ENCODE measurements at regions not wholly inside any gene's neighbourhood (a gene's known extent, or its start where the extent isn't known, plus 50 kb on each side); places are given as distances from the start of the nearest gene placed in this dataset.

GRCh38 chr1:204760757-204761156 lies 75.2 kb upstream of the LRRN2 start:
- intact Hi-C loops (cut with DNase I; ENCODE audit: low total_unique reads), result loop anchor here (10.0 kb wide), 1 partner anchor 196 kb away; no protein-coding TSS in a partner anchor
- TF ChIP-seq POLR2A (IDR thresholded peaks at IDR 0.05), result no peak
- H3K9me3 ChIP-seq, result no peaks in the 10 kb centered on the region

DNA sequence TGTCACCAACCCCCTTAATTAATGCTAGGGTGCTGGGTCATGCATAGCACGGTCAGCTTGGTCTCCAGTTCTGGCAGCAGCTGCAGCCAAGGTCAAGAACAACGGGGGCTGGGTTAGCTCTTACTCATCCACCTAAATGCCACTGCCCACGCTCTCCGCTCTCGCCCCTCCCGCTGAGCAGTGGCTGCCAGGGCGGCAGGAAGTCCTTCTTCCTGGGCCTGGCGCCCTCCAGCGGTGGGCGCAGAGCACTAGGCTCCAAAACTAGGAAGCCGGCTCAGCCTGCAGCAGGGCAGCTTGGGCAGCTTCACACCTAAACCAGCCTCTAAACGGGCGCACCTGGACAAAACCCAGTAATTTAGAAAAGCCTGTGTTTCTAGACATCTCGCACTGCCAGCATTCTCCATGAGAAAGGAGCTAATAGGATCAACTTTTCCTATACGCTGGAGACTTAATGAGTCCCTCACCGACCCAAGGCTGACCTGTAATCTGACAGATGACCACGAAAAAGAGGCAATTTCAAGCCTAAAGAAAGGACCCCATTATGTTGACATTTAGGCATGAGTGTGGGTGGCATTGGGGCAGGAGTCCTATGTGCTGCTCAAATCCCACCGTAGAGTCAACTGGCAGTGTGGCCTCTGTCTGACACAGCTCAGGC lies 78.4 kb upstream of the LRRN2 start:
- Histone ChIP-seq H3K27ac (no peak overlapping the region), H3K4me3 (no peak overlapping the region), H3K9me3 (no peaks in the 10 kb centered on the region), H3K27me3 (no peaks in the 10 kb centered on the region), H3K36me3 (no peaks in the 10 kb centered on the region), H3K4me1 (peaks cover 4 to 5% of the 10 kb centered on the region in 2 donors)
- no peak for TF ChIP-seq POLR2A (IDR thresholded peaks at IDR 0.05)
- TF ChIP-seq, protein P1, sequence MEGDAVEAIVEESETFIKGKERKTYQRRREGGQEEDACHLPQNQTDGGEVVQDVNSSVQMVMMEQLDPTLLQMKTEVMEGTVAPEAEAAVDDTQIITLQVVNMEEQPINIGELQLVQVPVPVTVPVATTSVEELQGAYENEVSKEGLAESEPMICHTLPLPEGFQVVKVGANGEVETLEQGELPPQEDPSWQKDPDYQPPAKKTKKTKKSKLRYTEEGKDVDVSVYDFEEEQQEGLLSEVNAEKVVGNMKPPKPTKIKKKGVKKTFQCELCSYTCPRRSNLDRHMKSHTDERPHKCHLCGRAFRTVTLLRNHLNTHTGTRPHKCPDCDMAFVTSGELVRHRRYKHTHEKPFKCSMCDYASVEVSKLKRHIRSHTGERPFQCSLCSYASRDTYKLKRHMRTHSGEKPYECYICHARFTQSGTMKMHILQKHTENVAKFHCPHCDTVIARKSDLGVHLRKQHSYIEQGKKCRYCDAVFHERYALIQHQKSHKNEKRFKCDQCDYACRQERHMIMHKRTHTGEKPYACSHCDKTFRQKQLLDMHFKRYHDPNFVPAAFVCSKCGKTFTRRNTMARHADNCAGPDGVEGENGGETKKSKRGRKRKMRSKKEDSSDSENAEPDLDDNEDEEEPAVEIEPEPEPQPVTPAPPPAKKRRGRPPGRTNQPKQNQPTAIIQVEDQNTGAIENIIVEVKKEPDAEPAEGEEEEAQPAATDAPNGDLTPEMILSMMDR (IDR thresholded peaks at IDR 0.05), result peak; percentile 47 to 71 (median 67)
- peak; percentile 50 to 53 for DNase-seq
- intact Hi-C loops (cut with DNase I; ENCODE audit: low total_unique reads), result loop anchor here (10.0 kb wide), 1 partner anchor 199 kb away; no protein-coding TSS in a partner anchor

More at GRCh38 chr1:204760757-204761156, 75.2 kb upstream of the LRRN2 start:
- Histone ChIP-seq H3K27ac (no peak overlapping the region), H3K4me1 (peaks cover 4 to 5% of the 10 kb centered on the region in 2 donors), H3K36me3 (no peaks in the 10 kb centered on the region), H3K4me3 (no peak overlapping the region), H3K27me3 (no peaks in the 10 kb centered on the region)
- DNase-seq, result no peak

- intact Hi-C loops (cut with DNase I; ENCODE audit: low total_unique reads), result loop anchor here (10.0 kb wide), 1 partner anchor 205 kb away; no protein-coding TSS in a partner anchor
- no peak overlapping the region for H3K27ac ChIP-seq
- H3K27me3 ChIP-seq, result no peaks in the 10 kb centered on the region
- DNase-seq, result no peak
- H3K4me1 ChIP-seq, result no peaks in the 10 kb centered on the region
- no peak for TF ChIP-seq POLR2A (IDR thresholded peaks at IDR 0.05)
- TF ChIP-seq, protein P1 (IDR thresholded peaks at IDR 0.05), result no peak
- no peaks in the 10 kb centered on the region for H3K36me3 ChIP-seq
- H3K4me3 ChIP-seq, result no peak overlapping the region
- no peaks in the 10 kb centered on the region for H3K9me3 ChIP-seq
Measured at GRCh38 chr1:204769997-204770396, 84.5 kb upstream of the LRRN2 start.

GRCh38 chr1:204771358-204771757 lies 85.8 kb upstream of the LRRN2 start:
- Histone ChIP-seq H3K4me3 (no peak overlapping the region), H3K9me3 (no peaks in the 10 kb centered on the region), H3K27me3 (no peaks in the 10 kb centered on the region), H3K36me3 (no peaks in the 10 kb centered on the region), H3K27ac (no peak overlapping the region), H3K4me1 (no peaks in the 10 kb centered on the region)
- intact Hi-C loops (cut with DNase I; ENCODE audit: low total_unique reads), result no loop called here
- TF ChIP-seq, protein P1 (IDR thresholded peaks at IDR 0.05), result no peak
- no peak for TF ChIP-seq POLR2A (IDR thresholded peaks at IDR 0.05)
- no peak for DNase-seq

GRCh38 chr1:204773246-204773645 lies 87.7 kb upstream of the LRRN2 start:
- H3K27me3 ChIP-seq, result no peaks in the 10 kb centered on the region
- H3K4me3 ChIP-seq, result no peak overlapping the region
- no peak for DNase-seq
- H3K4me1 ChIP-seq, result no peaks in the 10 kb centered on the region
- no peak overlapping the region for H3K27ac ChIP-seq
- TF ChIP-seq POLR2A (IDR thresholded peaks at IDR 0.05), result no peak
- TF ChIP-seq, protein P1 (IDR thresholded peaks at IDR 0.05), result no peak
- no peaks in the 10 kb centered on the region for H3K9me3 ChIP-seq
- no peaks in the 10 kb centered on the region for H3K36me3 ChIP-seq
- intact Hi-C loops (cut with DNase I; ENCODE audit: low total_unique reads), result no loop called here

All from uterus (tissue), 3 donors.